ENCODE measurements at regions not wholly inside any gene's neighbourhood (a gene's known extent, or its start where the extent isn't known, plus 50 kb on each side); places are given as distances from the start of the nearest gene placed in this dataset.

DNA sequence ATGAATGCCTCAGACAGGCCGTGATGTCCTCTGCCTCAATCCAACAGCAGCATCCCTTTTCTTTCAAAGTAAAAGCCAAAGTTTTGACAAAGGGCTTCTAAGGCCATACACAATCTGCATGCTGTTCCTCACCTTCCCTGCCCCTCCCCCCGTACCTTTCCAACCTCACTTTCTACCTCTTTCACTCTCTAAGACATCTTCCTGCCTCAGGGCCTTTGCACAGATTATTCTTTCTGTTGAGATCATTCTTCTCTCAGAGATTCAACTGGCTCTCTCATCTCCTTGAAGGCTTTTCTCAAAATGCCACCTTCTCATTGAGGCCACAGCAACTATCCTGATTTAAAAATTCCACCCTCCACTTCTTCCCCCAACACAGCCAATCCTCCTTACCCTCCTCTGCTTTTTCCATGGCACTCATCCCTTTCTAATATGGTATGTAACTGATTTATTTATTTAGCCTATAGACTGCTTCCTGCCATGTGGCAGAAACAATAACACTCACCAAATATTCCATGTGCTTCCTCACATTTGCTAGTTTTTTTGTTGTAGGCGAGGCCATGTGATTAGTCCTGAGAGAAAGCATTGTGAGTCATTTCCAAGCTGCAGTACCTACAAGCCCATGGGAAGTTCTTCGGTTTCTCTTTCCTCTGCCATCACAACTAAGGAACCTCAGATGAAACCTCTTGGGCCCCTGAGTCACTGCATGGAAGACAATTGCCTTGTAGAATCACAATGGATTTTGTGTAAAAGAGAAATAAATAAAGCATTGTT is 58.7 kb upstream of the GADD45A start:
- in situ Hi-C loops (cut with HindIII; ENCODE audit: low pct_unique_long_range_greater_than_20kb, low sequenced_read_pairs): no loop called here
- peak; percentile 44 for DNase-seq (ENCODE audit: low read depth)

DNA sequence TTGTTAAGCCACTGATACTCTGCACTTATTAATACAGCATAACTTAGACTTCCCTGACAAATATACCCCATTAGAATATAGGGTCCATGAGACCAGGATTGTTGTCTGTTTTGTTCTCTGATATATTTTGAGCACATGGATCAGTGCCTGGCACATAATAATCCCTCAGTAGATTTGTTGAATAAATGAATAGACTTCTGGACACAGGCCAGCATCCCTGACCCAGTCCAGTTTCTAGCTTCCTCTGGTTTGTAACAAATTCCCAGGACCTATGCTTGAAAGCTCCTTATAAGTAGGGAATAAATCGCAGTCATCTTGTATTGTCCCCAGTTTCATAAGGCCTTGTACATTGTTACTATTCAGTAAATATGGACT is 58.2 kb upstream of the GADD45A start:
- no peak for DNase-seq (ENCODE audit: low read depth)
- in situ Hi-C loops (cut with HindIII; ENCODE audit: low pct_unique_long_range_greater_than_20kb, low sequenced_read_pairs): no loop called here

DNA sequence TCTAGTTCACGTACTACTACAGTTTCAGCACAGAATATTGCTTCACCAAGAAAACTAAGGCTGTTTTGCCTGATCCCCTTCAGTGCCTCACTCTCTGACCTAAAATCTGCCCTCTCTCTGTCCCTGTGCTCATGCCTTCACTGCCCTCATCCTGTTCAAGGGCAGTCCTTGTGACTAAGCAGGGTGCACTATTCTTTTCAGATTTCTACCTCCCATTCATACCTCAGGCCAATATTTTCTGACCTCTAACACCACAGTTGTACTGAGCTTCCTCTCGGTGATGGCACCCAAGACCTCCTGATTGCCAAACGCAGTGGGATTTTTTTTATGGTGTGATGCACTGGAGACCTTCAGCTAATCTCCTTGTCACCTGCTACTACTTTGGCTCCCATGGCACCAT is 57.7 kb upstream of the GADD45A start:
- DNase-seq (ENCODE audit: low read depth): no peak
- in situ Hi-C loops (cut with HindIII; ENCODE audit: low pct_unique_long_range_greater_than_20kb, low sequenced_read_pairs): no loop called here

DNA sequence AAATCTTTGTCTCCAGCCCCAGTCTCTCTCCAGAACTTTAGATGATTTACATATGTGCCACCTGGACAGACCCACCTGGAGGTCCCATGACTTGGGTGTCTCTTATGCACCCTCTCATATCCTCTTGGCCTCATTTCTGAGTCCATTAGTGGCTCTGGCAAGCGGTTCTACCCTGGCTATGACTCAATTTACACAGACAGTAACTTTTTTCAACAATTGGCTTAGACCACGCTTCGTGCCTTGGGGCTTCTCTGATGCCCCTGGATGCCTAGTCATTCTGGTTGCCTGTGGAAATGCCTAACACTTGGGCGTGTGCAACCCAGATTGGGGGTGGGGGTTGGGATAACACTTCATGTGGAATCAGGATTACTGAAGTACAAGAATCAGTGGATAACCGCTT is 57.1 kb upstream of the GADD45A start:
- in situ Hi-C loops (cut with HindIII; ENCODE audit: low pct_unique_long_range_greater_than_20kb, low sequenced_read_pairs): no loop called here
- DNase-seq (ENCODE audit: low read depth): no peak

DNA sequence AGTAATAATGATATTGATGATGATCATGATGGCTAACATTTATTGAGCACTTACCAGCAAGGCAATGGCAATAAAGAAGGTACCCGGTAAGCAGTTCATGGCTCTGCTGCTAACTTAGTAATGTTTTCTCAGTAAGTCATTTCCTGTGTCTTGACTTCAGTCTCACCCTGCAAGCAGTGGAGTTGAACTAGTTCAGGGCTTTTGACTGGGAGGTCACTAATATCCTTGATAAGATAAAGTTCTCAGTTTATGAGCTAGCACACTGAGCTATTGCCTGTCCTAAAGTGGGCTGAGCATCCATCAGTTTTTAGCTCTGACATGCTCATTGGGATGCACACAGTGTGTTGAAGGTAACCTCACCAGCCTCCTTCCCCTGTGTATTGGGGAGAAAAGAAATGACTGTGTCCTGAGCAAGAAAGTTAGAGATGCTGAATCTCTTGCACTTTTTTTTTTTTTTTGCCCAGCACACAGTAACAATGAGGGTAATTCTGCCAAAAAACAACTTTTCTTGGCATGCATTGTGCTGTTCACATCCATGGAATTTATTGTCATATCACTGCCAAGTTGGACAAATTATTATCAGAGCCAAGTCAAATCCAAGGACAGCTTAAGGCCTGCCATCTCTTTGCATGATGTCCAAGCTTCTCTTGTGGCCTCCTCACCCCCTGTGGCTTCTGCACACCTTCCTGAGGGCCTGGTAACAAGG is 55.5 kb upstream of the GADD45A start:
- in situ Hi-C loops (cut with HindIII; ENCODE audit: low pct_unique_long_range_greater_than_20kb, low sequenced_read_pairs): no loop called here
- DNase-seq (ENCODE audit: low read depth): no peak

DNA sequence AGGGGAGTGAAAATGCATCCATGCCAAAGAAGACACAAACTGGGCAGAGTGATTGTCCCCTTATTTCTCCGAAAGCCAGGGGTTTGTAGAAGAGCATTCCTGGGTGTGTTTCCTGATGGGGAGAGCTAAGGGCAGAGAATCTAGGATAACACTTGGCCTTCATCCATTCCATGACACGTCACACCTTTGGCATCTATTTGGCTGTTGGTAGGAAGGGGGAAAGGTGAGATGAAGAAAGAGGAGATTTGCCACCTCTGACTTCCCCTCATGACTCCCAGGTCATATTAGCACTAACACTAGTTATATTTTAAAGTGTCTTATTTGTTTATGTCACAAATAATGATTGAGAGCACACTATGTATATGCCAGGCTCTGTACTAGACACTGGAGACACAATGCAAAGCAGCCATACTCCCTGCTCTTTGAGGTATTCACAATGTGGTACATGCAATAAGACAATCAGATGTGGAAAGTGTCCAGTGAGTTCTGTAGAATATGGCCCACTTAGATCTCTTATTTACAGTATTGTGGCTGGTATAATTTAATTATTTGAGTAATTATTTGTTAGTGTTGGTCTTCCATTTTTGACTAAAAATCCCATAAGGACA is 54.5 kb upstream of the GADD45A start:
- no peak for DNase-seq (ENCODE audit: low read depth)

DNA sequence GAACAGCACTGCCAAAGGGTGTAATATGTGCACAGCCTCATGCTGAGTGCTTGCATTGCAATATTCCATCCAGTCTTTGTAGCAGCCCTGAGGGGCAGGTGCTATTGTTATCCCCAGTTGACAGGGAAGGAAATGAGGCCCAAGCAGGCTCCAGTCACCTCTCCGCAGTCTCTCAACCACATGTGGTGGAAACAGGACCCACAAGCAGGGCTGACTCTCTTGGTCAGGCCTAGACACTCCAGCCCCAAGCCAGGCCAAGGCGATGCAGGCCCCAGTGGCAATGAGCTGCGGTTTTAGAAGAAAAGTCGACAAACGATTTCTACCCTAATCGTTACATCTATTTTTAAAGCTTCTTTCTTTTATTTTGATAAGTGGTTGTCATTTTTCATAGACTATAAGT is 52.6 kb upstream of the GADD45A start:
- in situ Hi-C loops (cut with HindIII; ENCODE audit: low pct_unique_long_range_greater_than_20kb, low sequenced_read_pairs): no loop called here
- DNase-seq (ENCODE audit: low read depth): no peak

More for the DNA sequence above, 54.5 kb upstream of the GADD45A start:
- in situ Hi-C loops (cut with HindIII; ENCODE audit: low pct_unique_long_range_greater_than_20kb, low sequenced_read_pairs): no loop called here

DNA sequence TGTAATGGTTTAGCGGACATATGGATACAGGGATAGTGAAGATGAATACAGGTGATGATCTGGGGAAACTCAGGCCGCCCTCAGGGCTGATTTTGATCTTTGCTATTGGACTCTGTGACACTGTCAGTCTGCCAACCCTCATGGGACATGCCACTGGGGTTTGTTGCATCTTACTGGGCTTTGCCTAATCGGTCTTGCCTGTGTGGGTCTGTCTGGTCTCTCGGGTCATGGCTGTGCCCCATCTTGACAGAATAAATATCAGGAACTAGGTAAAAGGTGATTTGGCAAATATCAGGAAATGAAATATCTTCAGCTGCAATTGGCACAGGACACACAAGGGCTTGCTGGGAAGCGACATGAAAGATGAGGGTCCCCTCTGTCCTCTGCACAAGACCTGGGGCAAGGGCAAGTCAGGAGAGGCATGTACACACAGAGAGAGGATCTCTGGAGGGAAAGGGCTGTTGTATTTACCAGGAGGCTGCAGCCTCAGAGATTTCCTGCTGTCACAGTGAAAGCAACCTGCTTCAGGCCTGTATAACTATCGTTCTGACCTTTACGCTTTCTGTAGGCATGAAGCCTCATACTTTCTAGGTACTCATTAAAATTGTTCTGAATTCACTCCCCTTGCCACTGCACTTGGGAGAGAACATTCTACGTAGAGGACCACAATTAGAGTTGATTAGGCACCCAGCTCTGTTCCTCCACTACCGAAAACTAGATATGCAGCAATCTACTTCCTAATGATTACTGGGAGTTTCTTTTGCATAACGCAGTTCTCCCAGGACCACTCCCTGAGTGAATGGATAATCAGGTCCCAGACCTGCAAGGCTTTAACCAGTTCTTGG is 52.0 kb upstream of the GADD45A start:
- in situ Hi-C loops (cut with HindIII; ENCODE audit: low pct_unique_long_range_greater_than_20kb, low sequenced_read_pairs): no loop called here
- DNase-seq (ENCODE audit: low read depth): no peak

DNA sequence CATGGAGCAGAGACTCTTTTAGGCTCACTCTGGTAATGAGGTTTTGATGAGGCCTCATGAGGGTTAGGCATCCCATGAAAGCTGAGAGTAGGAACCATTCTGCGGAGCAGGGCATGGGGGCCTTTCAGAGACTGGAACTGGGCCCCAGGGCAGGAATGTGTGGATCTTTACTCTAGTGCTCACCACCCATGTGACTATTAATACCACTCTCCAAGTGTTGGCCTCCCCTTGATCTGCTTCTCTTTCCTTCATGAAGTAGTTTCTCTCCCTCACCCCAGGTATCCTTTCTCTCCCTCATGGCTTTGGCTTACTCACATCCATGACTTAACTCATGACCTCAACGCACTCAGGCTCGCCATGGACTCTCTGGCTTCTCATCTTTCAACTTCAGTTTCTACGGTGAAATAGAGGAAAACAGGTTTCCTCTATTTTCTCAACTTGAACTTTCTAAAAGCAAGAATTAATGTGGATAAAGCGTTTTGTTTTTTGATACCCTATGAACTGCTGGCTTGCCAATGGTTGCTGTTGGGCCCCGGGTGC is 50.5 kb upstream of the GADD45A start:
- in situ Hi-C loops (cut with HindIII; ENCODE audit: low pct_unique_long_range_greater_than_20kb, low sequenced_read_pairs): no loop called here

DNA sequence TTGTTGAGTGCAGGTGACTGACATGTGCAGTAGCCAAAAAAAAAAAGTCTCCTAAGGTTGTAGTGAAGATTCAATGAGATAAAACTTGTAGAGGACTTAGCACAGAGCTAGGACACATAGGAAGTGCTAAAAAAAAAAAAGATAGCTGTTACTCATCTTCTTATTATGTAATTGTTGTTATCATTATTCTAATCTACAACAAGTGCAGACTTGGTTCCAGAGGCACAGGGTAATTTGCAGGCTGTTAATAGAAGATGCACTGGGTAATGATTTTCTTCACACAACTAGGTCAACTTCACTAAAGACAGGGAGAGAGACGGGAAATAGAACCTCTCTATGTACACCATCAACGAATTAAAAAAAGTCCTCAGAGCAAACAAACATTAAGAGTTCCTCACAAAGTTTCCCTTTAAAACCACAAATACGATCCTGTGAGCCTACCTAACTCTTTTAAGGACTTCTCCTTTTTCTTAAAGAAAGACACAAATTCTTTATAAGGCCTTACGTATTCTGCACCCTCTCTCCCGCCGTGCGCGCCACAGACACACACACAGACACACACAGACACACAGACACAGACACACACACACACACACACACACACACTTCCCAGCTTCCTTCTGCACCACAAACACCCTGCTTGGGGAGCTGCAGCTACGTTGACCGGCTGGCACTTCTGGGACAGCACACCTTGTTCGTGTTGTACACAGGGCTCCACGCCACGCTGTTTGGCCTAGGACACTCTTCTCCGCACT is 49.8 kb upstream of the GADD45A start:
- no peak for DNase-seq (ENCODE audit: low read depth)
- in situ Hi-C loops (cut with HindIII; ENCODE audit: low pct_unique_long_range_greater_than_20kb, low sequenced_read_pairs): no loop called here

More for the DNA sequence above, 50.5 kb upstream of the GADD45A start:
- DNase-seq (ENCODE audit: low read depth): no peak
